ENCODE measurements at regions not wholly inside any gene's neighbourhood (a gene's known extent, or its start where the extent isn't known, plus 50 kb on each side); places are given as distances from the start of the nearest gene placed in this dataset.

DNA sequence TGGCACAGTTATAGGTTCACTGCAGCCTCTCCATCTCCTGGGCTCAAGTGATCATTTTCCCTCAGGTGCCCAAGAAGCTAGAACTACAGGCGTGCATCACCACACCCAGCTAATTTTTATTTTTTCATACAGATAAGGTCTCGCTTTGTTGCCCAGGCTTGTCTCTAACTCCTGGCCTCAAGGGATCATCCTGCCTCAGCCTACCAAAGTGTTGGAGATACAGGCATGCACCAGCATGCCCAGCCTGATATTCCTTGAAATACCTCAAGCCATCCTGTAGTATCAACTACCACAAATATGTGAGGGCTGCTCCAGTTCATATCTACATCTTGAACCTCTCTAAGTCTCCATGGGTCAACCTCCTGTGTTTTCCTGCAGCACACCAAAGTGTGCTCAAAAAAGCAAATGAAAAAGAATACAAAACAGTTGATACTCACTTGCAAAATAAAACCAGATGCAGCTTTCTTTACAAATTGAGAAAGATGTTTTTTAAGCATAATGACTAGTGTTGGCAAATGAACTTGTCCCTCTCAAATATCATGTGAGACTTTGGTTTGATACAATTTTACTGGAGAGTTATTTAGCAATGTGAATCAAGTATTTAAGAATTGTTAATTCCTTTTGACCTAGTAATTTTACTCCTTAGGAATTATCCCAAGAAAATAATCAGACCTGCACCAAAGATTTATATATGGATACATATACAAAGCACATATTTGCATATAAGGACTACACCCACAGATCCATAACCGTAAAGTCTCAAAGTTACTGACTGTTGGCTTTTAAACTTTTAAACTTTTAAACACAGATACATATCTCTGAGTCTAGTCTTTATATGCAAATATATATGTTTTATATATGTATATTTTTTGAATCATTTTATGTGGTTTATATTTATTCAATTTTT, 197.7 kb downstream of the NRIP1 start (continued):
- TF ChIP-seq, protein P1, sequence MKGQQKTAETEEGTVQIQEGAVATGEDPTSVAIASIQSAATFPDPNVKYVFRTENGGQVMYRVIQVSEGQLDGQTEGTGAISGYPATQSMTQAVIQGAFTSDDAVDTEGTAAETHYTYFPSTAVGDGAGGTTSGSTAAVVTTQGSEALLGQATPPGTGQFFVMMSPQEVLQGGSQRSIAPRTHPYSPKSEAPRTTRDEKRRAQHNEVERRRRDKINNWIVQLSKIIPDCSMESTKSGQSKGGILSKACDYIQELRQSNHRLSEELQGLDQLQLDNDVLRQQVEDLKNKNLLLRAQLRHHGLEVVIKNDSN (IDR thresholded peaks at IDR 0.05; ENCODE audit: borderline replicate concordance, extremely low read length, insufficient read depth, low read depth, low read length) = no peak

DNA sequence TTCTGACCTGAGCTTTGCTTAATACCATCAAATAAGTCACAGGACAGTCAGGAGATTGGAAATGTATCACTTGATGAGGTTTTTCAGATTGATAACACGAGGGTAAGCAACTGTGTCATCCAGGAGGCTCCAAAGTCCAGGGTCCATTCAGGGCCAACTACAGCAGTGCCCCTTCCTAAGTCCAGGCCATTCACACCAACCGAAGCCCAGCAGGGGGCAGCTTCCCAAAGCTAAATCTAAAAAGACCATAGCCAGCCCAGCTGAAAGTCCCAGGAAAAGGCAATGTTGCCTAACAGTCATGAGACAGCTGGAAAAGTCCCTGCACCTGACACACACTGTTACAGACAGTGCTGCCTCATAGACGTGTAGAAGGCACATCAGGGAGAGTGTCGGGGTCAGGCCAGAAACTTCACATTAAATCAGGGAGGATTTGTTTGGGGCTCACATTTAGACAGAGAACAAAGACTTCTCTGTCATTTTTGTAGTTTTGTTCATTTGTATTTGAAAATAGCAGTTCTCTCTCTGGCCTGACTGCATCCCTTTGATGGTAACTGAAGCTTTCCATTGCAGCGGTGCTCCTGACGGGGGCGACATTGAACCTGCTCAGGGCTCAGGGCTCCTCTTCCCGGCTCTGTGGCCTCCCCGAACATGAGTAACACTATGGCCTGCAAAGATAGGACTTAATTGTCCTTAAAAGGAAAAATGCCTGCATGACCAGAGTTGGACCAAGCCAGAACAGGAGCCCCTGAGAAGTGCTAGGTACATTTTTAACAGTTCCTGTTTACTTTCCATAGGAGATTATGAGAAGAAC, 200.4 kb downstream of the NRIP1 start:
- intact Hi-C loops (cut with micrococcal nuclease; ENCODE audit: unreplicated experiment) = loop anchor here (1.0 to 10.0 kb wide), 9 partner anchors 37 to 728 kb away; no protein-coding TSS in a partner anchor
- Histone ChIP-seq H3K4me3 (no peak overlapping the region), H2AFZ (ENCODE audit: control insufficient read depth, low read depth, low read length) (peak overlapping the region; percentile 77), H3K9ac (ENCODE audit: control insufficient read depth, insufficient read depth, low read length) (peak overlapping the region; percentile 38), H3K9me3 (replicated peaks; ENCODE audit: control insufficient read depth, insufficient read depth, low read length) (peaks cover 6% of the 10 kb centered on the region; the same call in 2 of the 3 replicates), H3K27me3 (replicated peaks in 1 of 2; ENCODE audit: control insufficient read depth in 2 of 2, insufficient read depth in 2 of 2, low read length in 1 of 2) (no peaks in the 10 kb centered on the region), H3K36me3 (ENCODE audit: control insufficient read depth in 2 of 2, insufficient read depth in 2 of 2, low read length in 1 of 2) (no peaks in the 10 kb centered on the region), H4K20me1 (ENCODE audit: control insufficient read depth, insufficient read depth) (no peaks in the 10 kb centered on the region), H3K27ac (ENCODE audit: control insufficient read depth, insufficient read depth) (peak overlapping the region; percentile 40), H3K4me2 (ENCODE audit: control insufficient read depth, insufficient read depth) (peak overlapping the region; percentile 53), H3K79me2 (ENCODE audit: control insufficient read depth, insufficient read depth, low read length) (no peaks in the 10 kb centered on the region), H3K4me1 (ENCODE audit: control insufficient read depth, insufficient read depth, low read length) (peaks cover 13% of the 10 kb centered on the region)
- FAIRE-seq = no peak
- in situ Hi-C loops (cut with MboI) = loop anchor here (25.0 kb wide), 2 partner anchors 623 to 873 kb away; partner anchors contain the start of gene USP25
- BruUV-seq (replicated peaks) = no TSS peak
- POLR2A ChIA-PET = interaction anchor here (0.6 to 0.9 kb wide), 2 partner anchors 482 to 528 kb away, joined by 3 read pairs; partner anchors contain the start of gene HSPA13
- DNase-seq (ENCODE audit: low read depth, low spot score) = no peak
- under 1% methylated on average over 9 of the region's 9 CpGs for WGBS (ENCODE audit: insufficient coverage, insufficient replicate concordance, low lambda C conversion rate, missing lambda C conversion rate)
- ATAC-seq = peak; percentile 95
- SMC1A ChIA-PET (ENCODE audit: uncharacterized antibody, unreplicated experiment) = interaction anchor here (0.9 to 2.4 kb wide), 27 partner anchors 8 to 725 kb away, joined by 3 to 36 read pairs (median 4); no protein-coding TSS in a partner anchor
- RAD21 ChIA-PET (ENCODE audit: unreplicated experiment) = interaction anchor here (0.6 to 2.1 kb wide), 33 partner anchors 9 to 621 kb away, joined by 3 to 22 read pairs (median 4); partner anchors contain the start of gene NRIP1
- CTCF ChIA-PET = interaction anchor here (0.6 to 3.2 kb wide), 55 partner anchors 8 to 700 kb away, joined by 3 to 66 read pairs (median 4); no protein-coding TSS in a partner anchor
- TF ChIP-seq MEF2A (IDR thresholded peaks at IDR 0.05; ENCODE audit: insufficient read depth, low read depth, low read length) = 0 out of 2 replicates have a peak, but pooled peaks have one; percentile 4
- no peak for TF ChIP-seq SIN3A (IDR thresholded peaks at IDR 0.05; ENCODE audit: low read depth, low read length)
- no peak for TF ChIP-seq BRCA1 (IDR thresholded peaks at IDR 0.05; ENCODE audit: low read depth, low read length)
- TF ChIP-seq EED (IDR thresholded peaks at IDR 0.05; ENCODE audit: low read depth) = peak; percentile 62
- no peak for TF ChIP-seq EGR1 (IDR thresholded peaks at IDR 0.05; ENCODE audit: borderline replicate concordance in 1 of 2, low read depth in 2 of 2, low read length in 2 of 2)
- peak in 1 of 2 experiments; percentile 44; a peak in 1 of 4 replicates for TF ChIP-seq EP300 (IDR thresholded peaks at IDR 0.05; ENCODE audit: borderline replicate concordance in 1 of 2, control insufficient read depth in 1 of 2, low read depth in 2 of 2, low read length in 2 of 2)
- peak; percentile 76 to 80 for TF ChIP-seq BHLHE40 (IDR thresholded peaks at IDR 0.05; ENCODE audit: borderline replicate concordance in 1 of 2, low read depth in 2 of 2, low read length in 1 of 2)
- TF ChIP-seq RAD21 (IDR thresholded peaks at IDR 0.05; ENCODE audit: insufficient read depth, low read depth, low read length) = peak; percentile 95
- TF ChIP-seq GATAD2B (conservative IDR thresholded peaks at IDR 0.05; ENCODE audit: low read depth) = no peak; the same call in 1 of the 2 replicates
- peak; percentile 76 for TF ChIP-seq SMC3 (IDR thresholded peaks at IDR 0.05; ENCODE audit: borderline replicate concordance, low read length)
- TF ChIP-seq FOXM1 (IDR thresholded peaks at IDR 0.05; ENCODE audit: low read depth, low read length) = peak; percentile 49
- TF ChIP-seq CHD2 (IDR thresholded peaks at IDR 0.05; ENCODE audit: borderline replicate concordance, low read depth, low read length) = 0 out of 2 replicates have a peak, but pooled peaks have one; percentile 10
- TF ChIP-seq CBX3 (IDR thresholded peaks at IDR 0.05; ENCODE audit: borderline replicate concordance, low read depth) = no peak
- TF ChIP-seq, protein P2, sequence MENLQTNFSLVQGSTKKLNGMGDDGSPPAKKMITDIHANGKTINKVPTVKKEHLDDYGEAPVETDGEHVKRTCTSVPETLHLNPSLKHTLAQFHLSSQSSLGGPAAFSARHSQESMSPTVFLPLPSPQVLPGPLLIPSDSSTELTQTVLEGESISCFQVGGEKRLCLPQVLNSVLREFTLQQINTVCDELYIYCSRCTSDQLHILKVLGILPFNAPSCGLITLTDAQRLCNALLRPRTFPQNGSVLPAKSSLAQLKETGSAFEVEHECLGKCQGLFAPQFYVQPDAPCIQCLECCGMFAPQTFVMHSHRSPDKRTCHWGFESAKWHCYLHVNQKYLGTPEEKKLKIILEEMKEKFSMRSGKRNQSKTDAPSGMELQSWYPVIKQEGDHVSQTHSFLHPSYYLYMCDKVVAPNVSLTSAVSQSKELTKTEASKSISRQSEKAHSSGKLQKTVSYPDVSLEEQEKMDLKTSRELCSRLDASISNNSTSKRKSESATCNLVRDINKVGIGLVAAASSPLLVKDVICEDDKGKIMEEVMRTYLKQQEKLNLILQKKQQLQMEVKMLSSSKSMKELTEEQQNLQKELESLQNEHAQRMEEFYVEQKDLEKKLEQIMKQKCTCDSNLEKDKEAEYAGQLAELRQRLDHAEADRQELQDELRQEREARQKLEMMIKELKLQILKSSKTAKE (IDR thresholded peaks at IDR 0.05; ENCODE audit: low read depth, poor library complexity, severe bottlenecking) = peak; percentile 57
